ENCODE measurements at regions not wholly inside any gene's neighbourhood (a gene's known extent, or its start where the extent isn't known, plus 50 kb on each side); places are given as distances from the start of the nearest gene placed in this dataset.

- no peak for DNase-seq (ENCODE audit: low spot score)
These were observed 124.3 kb upstream of the GADD45A start for GRCh38 chr1:67560580-67561255.

- peak; percentile 41 for DNase-seq (ENCODE audit: low spot score)
These were observed 123.3 kb upstream of the GADD45A start for GRCh38 chr1:67561704-67562113.

DNA sequence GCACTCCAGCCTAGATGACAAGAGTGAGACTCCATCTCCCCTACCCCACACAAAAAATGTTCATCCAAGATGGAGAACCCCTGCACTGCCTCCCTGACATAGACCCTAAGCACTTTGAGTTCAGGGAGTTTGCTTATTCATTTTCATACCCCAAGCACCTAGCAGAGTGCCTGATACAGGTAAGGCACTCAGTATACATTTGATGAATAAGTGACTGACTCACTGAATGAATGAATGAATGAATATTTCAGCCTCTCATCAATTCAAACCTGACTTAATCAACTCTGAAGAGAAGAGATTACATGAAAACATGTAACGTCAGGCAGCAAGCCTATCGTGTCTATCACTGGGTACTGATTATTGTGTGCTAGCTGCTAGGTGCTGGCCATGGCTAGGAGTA, 121.3 kb upstream of the GADD45A start:
- no peak for DNase-seq (ENCODE audit: low spot score)

DNA sequence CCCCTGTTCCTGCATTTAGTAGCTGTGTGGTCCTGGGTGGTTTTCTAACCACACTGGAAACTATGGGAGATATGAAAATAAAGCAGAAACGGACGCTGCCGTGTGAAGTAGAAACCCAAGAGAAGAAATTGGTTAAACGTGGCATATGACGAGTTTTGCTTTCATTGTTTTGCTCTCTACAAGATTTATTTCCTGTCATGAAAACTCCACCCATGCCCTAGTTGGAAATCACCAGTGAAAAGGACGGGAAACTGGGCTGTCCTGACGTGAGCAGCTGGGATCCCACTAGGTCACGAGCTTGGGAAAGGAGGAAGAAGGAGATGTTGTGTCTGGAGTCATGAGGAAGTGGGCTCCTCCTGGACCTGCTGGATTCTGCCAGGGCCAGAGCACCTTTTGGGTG, 120.8 kb upstream of the GADD45A start:
- DNase-seq (ENCODE audit: low spot score) = no peak

DNA sequence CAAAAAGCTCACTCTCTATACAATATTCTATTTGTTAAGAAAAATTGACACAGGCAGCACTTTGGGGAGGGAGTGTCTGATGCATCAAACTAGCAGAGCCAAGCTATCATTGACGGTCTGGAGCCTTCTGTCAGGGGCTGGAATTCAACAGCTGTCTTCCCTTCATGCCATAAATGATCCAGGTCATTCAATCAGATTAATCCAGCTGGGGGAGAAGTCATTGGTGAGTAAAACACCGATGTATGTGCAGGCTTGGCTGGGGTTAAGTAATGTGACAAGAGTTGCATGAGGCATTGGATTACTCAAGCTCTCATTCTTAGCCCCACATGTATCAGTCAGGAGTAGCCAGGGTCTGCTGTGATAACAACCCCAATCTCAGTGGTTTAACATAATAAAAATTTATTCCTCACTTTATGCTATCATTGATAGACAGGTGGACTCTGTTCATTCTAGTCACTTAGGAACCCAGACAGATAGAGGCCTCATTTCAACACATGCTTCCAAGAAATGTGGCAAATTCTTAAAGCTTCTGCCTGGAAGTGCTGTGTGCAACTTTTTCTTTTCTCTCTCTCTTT, 118.1 kb upstream of the GADD45A start:
- no peak for DNase-seq (ENCODE audit: low spot score)

GRCh38 chr1:67570486-67571143, 114.4 kb upstream of the GADD45A start:
- no peak for DNase-seq (ENCODE audit: low spot score)

DNA sequence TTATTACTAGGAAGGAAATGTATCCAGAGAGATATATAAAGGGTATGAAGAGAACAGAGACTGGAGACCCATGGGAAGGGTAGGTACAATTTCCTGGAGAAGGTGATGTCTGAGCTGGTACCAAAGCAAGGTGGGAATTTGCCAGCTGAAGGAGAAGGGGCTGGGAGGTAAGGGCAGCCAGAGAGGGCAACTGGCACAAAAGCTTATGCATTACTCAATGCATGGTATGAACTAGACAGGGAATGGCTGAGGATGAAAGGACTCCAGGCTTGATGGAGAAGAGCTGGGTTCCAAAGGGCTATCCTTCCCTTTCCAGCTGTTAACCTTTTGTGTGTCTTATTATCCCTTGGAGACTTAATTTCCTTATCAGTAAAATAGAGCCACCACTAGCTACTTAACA, 113.6 kb upstream of the GADD45A start:
- DNase-seq (ENCODE audit: low spot score) = no peak

DNA sequence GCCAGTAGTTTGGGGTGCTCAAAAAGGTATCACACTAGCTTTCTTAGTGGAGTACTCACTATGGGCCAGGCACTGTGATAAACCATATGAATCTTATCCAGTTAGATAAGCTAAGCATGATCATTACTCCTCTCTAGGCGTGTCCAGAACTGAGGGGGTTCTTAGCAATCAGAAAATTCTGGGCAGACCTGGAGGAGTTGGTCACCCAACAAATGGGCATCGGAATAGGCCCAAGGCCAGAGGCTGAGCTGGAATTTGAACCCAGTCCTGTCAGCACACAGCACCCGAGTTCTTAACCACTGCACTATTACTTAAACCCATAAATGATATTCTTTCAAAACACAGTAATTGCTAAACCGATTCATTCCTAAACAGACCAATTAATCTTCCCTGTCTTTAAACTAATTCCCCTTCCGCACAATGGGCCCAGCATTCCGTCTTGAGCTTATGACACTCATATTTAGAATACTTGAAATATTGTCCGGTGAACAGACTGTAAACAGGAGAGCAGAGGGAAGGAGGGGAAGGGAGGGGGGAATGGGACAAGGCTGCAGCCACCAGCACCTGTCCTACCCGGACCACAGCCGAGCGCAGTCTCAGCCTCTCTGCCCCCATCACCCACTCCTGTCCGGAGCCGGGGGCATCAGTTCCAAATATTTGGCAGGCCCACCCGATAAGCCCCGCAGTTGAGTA, 113.0 kb upstream of the GADD45A start:
- no peak for DNase-seq (ENCODE audit: low spot score)

DNA sequence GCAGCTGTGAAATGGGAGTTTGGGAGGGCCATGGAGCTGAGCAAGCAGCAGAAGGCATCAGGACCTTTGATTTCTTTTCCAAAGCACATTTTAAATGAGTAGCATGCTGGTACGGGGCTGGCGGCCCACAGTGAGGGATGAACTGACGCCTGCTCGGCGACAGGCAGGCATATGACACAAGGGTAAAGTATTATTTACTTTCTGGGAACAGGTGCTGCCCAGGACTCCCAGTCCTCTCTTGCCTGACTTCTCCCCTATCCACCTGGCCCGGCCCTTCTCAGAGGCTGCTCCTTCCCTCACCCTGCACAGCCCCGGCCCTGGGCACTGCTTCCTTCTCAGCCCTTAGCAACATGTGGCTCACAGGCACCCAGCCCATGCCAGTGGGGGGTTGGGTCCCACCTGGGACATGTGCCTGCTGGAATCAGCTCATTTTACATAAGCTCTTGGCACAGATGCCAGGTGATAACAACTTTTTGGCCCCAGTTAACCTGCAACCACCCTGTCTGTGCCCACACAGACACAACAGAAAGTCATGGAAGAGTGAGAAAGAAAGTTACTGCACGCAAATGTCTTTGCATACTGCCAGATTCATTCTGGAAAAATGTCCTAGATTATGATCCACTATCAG, 112.3 kb upstream of the GADD45A start:
- DNase-seq (ENCODE audit: low spot score) = no peak

DNA sequence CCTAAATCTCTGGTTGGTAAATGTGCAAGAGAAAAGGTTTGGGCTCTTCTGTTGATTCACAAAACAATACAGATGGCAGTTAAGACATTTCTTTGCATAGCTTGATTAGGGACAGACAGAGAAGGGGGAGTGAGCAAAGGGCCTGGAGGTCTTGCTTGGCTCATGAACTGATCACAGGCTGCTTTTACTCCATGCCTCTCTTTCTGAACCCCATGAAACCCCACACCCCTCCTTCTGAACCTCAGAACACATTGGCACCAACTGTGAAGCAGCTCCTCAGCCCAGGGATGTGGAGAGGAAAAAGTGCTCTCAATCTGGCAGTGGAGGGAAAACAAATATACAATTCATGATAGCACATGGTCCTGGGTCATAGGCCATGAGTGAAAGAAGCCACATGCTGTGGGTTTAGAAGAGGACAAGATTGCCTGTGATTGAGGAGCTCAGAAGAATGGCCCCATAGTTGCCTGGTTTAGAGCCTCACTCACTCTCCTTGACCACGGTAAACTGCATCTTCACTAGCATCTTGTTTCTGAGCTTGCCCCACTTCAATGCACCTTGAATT, 111.6 kb upstream of the GADD45A start:
- DNase-seq (ENCODE audit: low spot score) = no peak

DNA sequence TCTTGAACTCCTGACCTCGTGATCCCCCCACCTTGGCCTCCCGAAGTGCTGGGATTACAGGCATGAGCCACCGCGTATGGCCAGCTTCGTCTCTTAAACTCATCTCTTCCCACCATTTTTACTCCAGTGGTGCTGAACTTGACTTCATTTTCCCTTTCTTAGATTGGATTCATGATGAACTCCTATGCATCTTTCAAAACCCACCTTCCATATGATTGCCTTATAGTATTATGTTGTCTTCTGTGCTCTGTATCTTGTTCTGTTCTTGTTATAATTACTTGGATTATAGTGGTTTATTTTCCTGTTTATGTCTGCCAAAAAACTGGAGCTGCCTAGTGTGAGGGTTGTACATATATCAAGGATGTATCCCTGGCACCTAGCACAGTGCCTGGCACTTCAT, 110.8 kb upstream of the GADD45A start:
- no peak for DNase-seq (ENCODE audit: low spot score)

- DNase-seq (ENCODE audit: low spot score) = no peak
These were observed 109.1 kb upstream of the GADD45A start for GRCh38 chr1:67575861-67576260.

DNA sequence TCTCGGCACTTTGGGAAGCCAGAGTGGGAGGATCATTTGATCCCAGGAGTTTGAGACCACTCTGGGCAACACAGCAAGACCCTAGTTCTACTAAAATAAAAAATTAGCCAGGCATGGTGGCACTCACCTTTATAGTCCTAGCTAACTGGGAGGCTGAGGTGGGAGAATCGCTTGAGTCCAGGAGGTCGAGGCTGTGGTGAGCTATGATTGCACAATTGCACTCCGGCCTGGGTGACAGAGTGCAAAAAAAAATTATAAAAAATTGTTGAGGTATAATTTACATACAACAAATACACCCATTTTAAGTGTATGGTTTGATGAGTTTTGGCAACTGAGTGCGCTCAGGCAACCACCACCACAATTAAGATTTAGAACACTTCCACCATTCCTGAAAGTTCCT, 108.5 kb upstream of the GADD45A start:
- no peak for DNase-seq (ENCODE audit: low spot score)

DNA sequence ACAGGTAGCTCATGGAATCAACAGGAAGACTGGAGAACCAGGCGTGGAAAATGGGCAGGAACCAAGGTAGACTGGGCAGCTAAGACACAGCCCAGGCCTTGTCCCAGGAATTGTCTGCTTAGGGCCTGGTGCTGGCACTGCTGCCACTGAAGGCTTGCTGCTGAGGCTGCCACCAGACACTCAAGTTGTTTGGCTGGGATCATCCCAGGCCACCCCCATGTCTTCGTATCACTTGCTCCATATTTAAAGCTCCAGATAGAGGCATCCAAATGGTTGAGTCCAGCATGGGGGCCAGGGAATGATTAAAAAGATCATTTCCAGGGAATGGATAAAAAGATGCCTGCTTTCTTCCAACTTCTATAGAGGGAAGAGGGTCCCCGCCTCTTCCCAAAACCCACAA, 107.4 kb upstream of the GADD45A start:
- DNase-seq (ENCODE audit: low spot score) = no peak

DNA sequence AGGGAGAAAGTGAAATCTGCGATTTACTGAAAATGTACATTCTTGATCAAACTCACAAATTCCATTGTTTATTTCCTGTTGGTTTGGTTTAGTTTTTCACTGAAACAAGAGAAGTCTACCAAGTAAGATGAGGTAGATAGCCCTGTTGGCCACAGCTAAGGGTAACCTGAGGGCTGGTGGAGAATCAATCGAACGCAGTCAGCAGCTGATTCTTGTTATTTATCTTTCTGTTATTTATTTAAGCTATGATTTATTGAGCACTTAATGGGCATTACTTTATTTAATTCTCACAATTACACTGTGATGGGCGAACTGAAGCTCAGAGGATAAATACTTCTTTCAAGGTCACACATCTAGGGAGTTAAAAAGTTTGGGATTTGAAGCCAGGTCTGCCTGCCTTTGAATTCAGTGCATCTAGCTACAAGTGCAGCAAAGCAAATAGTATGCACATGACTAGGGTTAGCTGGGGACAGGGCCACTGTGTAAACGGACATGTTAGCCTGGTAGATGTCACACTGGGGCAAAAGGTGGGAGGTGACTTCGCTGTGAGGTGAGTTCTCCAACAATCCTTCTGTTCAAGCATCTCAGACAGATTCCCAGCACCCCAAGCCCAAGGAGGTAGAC, 106.5 kb upstream of the GADD45A start:
- DNase-seq (ENCODE audit: low spot score) = no peak

DNA sequence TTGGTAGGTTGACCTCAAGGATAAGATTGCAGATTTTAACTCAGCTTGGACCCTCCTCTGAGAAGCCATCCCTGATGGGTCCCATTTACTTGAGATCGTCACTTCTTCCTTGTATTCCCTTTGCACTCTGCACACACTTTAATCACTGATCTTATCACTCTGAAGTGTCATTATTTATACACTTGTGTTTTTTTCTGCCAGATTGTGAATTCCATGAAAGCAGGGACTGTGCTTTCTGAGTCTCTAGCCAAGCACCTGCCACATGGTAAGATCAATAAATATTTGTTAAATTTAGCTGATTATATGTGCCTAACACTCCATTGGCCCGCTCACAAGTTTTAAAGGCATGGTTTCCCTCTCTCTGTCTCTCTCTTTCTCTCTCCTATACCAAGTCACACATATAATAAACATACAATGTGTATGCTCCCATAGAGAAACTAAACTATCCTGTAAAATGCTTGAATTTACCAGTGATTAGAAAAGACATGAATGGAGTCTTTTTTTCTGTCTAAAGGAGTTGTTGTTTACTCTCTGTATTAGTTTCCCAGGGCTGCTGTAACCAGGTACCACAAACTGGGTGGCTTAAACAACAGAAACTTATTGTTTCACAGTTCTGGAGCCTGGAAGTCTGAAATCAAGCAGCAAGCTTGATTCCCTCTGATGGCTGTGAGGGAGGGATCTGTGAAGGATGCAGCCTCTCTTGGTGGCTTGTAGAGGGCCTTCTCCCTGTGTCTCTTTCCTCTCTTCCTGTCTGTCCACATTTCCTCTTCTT, 105.2 kb upstream of the GADD45A start:
- no peak for DNase-seq (ENCODE audit: low spot score)

GRCh38 chr1:67580691-67581403, 104.2 kb upstream of the GADD45A start:
- DNase-seq (ENCODE audit: low spot score) = no peak

DNA sequence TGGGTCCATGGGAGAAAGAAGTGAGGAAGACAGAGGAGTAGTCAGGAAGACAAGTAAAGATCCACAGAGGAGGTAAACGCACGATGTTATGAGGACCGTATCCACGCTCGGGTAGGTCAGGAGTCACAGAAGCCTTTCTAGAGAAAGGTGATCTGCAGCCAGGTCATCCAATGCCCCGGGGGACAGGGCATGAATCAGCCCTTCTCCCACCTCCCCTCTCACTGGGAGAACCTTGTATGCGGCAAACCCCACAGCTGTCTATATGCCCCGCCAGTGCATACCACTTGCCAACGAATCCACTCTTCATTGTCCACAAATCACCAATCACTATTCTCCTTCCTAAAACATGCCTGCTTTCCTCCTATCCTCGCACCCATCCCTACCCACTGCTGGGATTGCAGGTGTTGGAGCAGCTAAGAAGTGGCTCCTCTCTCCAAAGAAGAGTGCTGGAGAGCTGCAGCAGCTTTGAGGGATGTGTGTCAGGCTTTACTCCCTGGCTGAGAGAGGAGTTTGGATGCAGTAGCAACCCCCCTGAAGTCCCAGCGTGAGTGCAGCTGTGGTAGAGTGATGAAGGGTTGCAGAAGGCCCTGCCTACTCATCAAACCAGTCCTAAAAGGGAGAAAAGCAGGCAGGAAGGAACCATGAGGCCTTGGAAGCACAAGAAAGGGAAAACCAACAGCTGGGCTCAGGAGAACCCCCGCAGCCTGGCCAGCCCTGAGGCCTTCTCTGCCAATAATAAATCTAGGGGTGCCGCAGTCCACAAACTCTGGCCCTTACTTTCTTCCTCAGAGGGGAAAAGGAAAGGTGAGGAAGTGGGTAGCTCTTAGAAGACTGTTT, 102.2 kb upstream of the GADD45A start:
- DNase-seq (ENCODE audit: low spot score) = no peak

DNA sequence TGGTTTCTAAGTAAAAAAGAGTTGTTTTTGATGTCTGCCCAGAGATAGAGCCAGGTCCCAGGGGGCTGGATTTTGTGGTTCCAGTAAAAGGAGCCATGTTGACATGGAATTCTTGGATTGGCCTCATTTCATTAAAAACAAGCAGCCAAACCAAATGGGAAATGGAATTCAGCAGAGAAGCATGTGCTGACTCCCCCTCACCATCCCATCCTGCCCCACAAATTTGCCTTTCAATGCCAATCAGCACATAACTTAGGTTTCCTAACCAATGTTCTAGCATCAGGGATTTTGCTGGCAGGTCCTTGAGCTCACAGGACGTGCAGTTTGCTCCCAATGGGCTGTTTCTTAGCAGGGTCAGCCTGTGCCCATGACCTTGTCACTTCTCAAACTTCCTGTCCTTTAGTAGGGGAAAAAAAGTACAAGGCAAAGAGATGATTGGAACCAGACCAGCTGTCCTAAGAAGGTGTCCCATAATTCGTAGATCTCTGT, 101.5 kb upstream of the GADD45A start:
- no peak for DNase-seq (ENCODE audit: low spot score)

Data from COLO829 (cell line).